GM10248 (cell line): ENCODE measurements at regions not wholly inside any gene's neighbourhood (a gene's known extent, or its start where the extent isn't known, plus 50 kb on each side); places are given as distances from the start of the nearest gene placed in this dataset.

Experiments used
- CTCF ChIA-PET: fragments of 300-600 bp; sonication (Branson Sonifier 250); formaldehyde crosslinking; extraction: SDS; loops from one replicate; lab custom pipeline; 2021; ENCODE audit warnings: antibody characterized with exemption; lab: Yijun Ruan, JAX
- POLR2A ChIA-PET: fragments of 350-650 bp; sonication (Branson Sonifier 250); formaldehyde crosslinking; extraction: SDS; loops from one replicate; lab custom pipeline; 2020; ENCODE audit warnings: antibody characterized with exemption; lab: Yijun Ruan, JAX
- DNase-seq: peaks from one replicate; pipeline ENCODE4 v3.0.0; 2012; ENCODE audit errors: extremely low spot score
- CTCF ChIP-seq: IDR thresholded peaks from 2 replicates; pipeline ENCODE4 v1.5.1; 2012; ENCODE audit warnings: mild to moderate bottlenecking, low read depth; ENCODE audit errors: extremely low read depth, missing control alignments, control extremely low read depth

GRCh38 chr7:15782656-15783055 is 96.2 kb upstream of the MEOX2 start:
- DNase-seq, result no peak
- POLR2A ChIA-PET, result no interaction called here
- no peak for TF ChIP-seq CTCF
- CTCF ChIA-PET, result interaction anchor here (2.0 kb wide), 1 partner anchor 10 kb away, joined by 4 read pairs; no protein-coding TSS in a partner anchor

GRCh38 chr7:15781944-15782343 is 95.5 kb upstream of the MEOX2 start:
- ChIA-PET POLR2A (no interaction called here), CTCF (interaction anchor here (0.6 to 2.0 kb wide), 2 partner anchors 9 to 61 kb away, joined by 3 to 4 read pairs; no protein-coding TSS in a partner anchor)
- TF ChIP-seq CTCF, result no peak
- DNase-seq, result no peak

- no peak for TF ChIP-seq CTCF
- no peak for DNase-seq
- POLR2A ChIA-PET, result no interaction called here
- CTCF ChIA-PET, result interaction anchor here (1.4 kb wide), 1 partner anchor 59 kb away, joined by 3 read pairs; no protein-coding TSS in a partner anchor
Observed at GRCh38 chr7:15780271-15780670, 93.8 kb upstream of the MEOX2 start.

- no peak for TF ChIP-seq CTCF
- ChIA-PET CTCF (interaction anchor here (0.8 to 1.7 kb wide), 3 partner anchors 10 to 22 kb away, joined by 3 to 4 read pairs (median 3); no protein-coding TSS in a partner anchor), POLR2A (no interaction called here)
- no peak for DNase-seq
Observed at GRCh38 chr7:15778191-15778590, 91.7 kb upstream of the MEOX2 start.

- ChIA-PET CTCF (interaction anchor here (1.4 kb wide), 1 partner anchor 12 kb away, joined by 3 read pairs; no protein-coding TSS in a partner anchor), POLR2A (no interaction called here)
Observed at GRCh38 chr7:15765753-15766152, 79.3 kb upstream of the MEOX2 start.

GRCh38 chr7:15764851-15765382 is 78.4 kb upstream of the MEOX2 start:
- ChIA-PET CTCF (no interaction called here), POLR2A (no interaction called here)
- DNase-seq, result no peak
- no peak for TF ChIP-seq CTCF

More at GRCh38 chr7:15765753-15766152, 79.3 kb upstream of the MEOX2 start:
- no peak for TF ChIP-seq CTCF
- DNase-seq, result no peak

- ChIA-PET POLR2A (no interaction called here), CTCF (no interaction called here)
- DNase-seq, result no peak
- TF ChIP-seq CTCF, result no peak
Observed at GRCh38 chr7:15764010-15764409, 77.5 kb upstream of the MEOX2 start.
